GM23338 (cell line): ENCODE measurements at regions not wholly inside any gene's neighbourhood (a gene's known extent, or its start where the extent isn't known, plus 50 kb on each side); places are given as distances from the start of the nearest gene placed in this dataset.

Experiments
- ATAC-seq: fragments of 200-7000 bp; cut with Tn5 transposase; 3 replicates; pipeline ENCODE4 v1.9.1; 2020
- DNase-seq: peaks from one replicate; pipeline ENCODE4 v3.0.0-alpha.2; 2015; ENCODE audit warnings: low spot score
- H2AFZ ChIP-seq: fragments of 200-600 bp; sonication (generic); 2 replicates; pipeline ENCODE4 v1.8.0; 2016; ENCODE audit warnings: antibody characterized with exemption, mild to moderate bottlenecking, moderate library complexity
- H3F3A ChIP-seq: fragments of 200-600 bp; sonication (generic); replicated peaks from 2 replicates; pipeline ENCODE4 v1.8.0; 2017; ENCODE audit warnings: antibody characterized with exemption, mixed run types, low read depth
- H3K27ac ChIP-seq: fragments of 200-600 bp; sonication (generic); 2 replicates; pipeline ENCODE4 v1.6.1; 2016; ENCODE audit warnings: low read depth
- H3K27me3 ChIP-seq: fragments of 200-600 bp; sonication (generic); 2 replicates; pipeline ENCODE4 v1.8.0; 2016; ENCODE audit warnings: mild to moderate bottlenecking, mixed run types, moderate library complexity; ENCODE audit not compliant: insufficient read depth
- H3K36me3 ChIP-seq: fragments of 200-600 bp; sonication (generic); 2 replicates; pipeline ENCODE4 v1.8.0; 2016; ENCODE audit warnings: mild to moderate bottlenecking; ENCODE audit not compliant: insufficient read depth
- H3K4me1 ChIP-seq: fragments of 200-600 bp; sonication (generic); 2 replicates; pipeline ENCODE4 v1.8.0; 2016; ENCODE audit warnings: mild to moderate bottlenecking, moderate library complexity; ENCODE audit not compliant: insufficient read depth
- H3K4me2 ChIP-seq: fragments of 200-600 bp; sonication (generic); 2 replicates; pipeline ENCODE4 v1.7.1; 2017; ENCODE audit warnings: mixed run types
- H3K4me3 ChIP-seq: fragments of 200-600 bp; sonication (generic); 2 replicates; pipeline ENCODE4 v1.6.1; 2016; ENCODE audit warnings: mixed run types
- H3K79me2 ChIP-seq: fragments of 200-600 bp; sonication (generic); replicated peaks from 2 replicates; pipeline ENCODE4 v1.8.0; 2017; ENCODE audit warnings: mild to moderate bottlenecking; ENCODE audit not compliant: insufficient read depth
- H3K9me2 ChIP-seq: fragments of 200-600 bp; sonication (generic); 2 replicates; pipeline ENCODE4 v1.8.0; 2017; ENCODE audit not compliant: insufficient read depth
- H4K20me1 ChIP-seq: fragments of 200-600 bp; sonication (generic); replicated peaks from 2 replicates; pipeline ENCODE4 v1.8.0; 2017; ENCODE audit warnings: mild to moderate bottlenecking; ENCODE audit not compliant: insufficient read depth
- H3K27ac Mint-ChIP-seq: 2 replicates; pipeline ENCODE4 v1.8.0; 2020; ENCODE audit warnings: inconsistent platforms, mild to moderate bottlenecking, moderate library complexity, mixed read lengths
- H3K27me3 Mint-ChIP-seq: 3 replicates; pipeline ENCODE4 v1.8.0; 2022; ENCODE audit warnings: low read depth, mild to moderate bottlenecking, moderate library complexity, mixed read lengths, inconsistent platforms; ENCODE audit not compliant: insufficient read depth, poor library complexity
- H3K36me3 Mint-ChIP-seq: 3 replicates; pipeline ENCODE4 v1.8.0; 2021; ENCODE audit warnings: low read depth, mild to moderate bottlenecking, inconsistent platforms, moderate library complexity, mixed read lengths
- H3K4me1 Mint-ChIP-seq: 3 replicates; pipeline ENCODE4 v1.8.0; 2020; ENCODE audit warnings: mild to moderate bottlenecking, inconsistent platforms, mixed read lengths
- H3K4me3 Mint-ChIP-seq: 3 replicates; pipeline ENCODE4 v1.8.0; 2021; ENCODE audit warnings: moderate library complexity, mild to moderate bottlenecking, inconsistent platforms, mixed read lengths
- H3K9me3 Mint-ChIP-seq: 3 replicates; pipeline ENCODE4 v1.8.0; 2020; ENCODE audit warnings: moderate library complexity, mild to moderate bottlenecking, inconsistent platforms, mixed read lengths
- CREB1 ChIP-seq: fragments of 250-450 bp; sonication (Bioruptor Pico); IDR thresholded peaks from 2 replicates; pipeline ENCODE4 v1.5.0; 2020; ENCODE audit warnings: low read depth, mild to moderate bottlenecking, moderate library complexity
- EZH2phosphoT487 ChIP-seq: fragments of 200-600 bp; sonication (generic); IDR thresholded peaks from one replicate; pipeline ENCODE4 v1.8.1; 2018; ENCODE audit warnings: antibody characterized with exemption; ENCODE audit not compliant: unreplicated experiment
- POLR2AphosphoS5 ChIP-seq: IDR thresholded peaks from 2 replicates; pipeline ENCODE4 v1.6.1; 2016; ENCODE audit warnings: antibody characterized with exemption, low read depth
- STAT1 ChIP-seq: IDR thresholded peaks from one replicate; pipeline ENCODE4 v1.6.1; 2016; ENCODE audit warnings: antibody characterized with exemption; ENCODE audit not compliant: unreplicated experiment
- ZNF114 ChIP-seq: fragments of 250-450 bp; sonication (Bioruptor Pico); IDR thresholded peaks from 2 replicates; pipeline ENCODE4 v1.5.0; 2020; ENCODE audit warnings: mild to moderate bottlenecking, moderate library complexity
- TF ChIP-seq, protein P1 (sequence below): IDR thresholded peaks from 2 replicates; pipeline ENCODE4 v1.6.1; 2016; ENCODE audit warnings: antibody characterized with exemption
- TF ChIP-seq, protein P2 (sequence below): fragments of 250-450 bp; sonication (Bioruptor Pico); IDR thresholded peaks from 2 replicates; pipeline ENCODE4 v1.5.0; 2020; ENCODE audit warnings: mild to moderate bottlenecking, moderate library complexity
- TF ChIP-seq, protein P3 (sequence below): IDR thresholded peaks from one replicate; pipeline ENCODE4 v1.6.1; 2018; ENCODE audit warnings: antibody characterized with exemption; ENCODE audit not compliant: unreplicated experiment
- TF ChIP-seq, protein P4 (sequence below), 2 experiments: fragments of 200-600 bp in 1 of 2; sonication (generic) in 1 of 2; conservative IDR thresholded peaks; 2 replicates each; pipeline versions ENCODE4 v1.5.1 to v1.6.1; 2016 to 2017; ENCODE audit warnings: antibody characterized with exemption in 2 of 2, low read depth in 2 of 2, mild to moderate bottlenecking in 2 of 2, moderate library complexity in 1 of 2

DNA sequence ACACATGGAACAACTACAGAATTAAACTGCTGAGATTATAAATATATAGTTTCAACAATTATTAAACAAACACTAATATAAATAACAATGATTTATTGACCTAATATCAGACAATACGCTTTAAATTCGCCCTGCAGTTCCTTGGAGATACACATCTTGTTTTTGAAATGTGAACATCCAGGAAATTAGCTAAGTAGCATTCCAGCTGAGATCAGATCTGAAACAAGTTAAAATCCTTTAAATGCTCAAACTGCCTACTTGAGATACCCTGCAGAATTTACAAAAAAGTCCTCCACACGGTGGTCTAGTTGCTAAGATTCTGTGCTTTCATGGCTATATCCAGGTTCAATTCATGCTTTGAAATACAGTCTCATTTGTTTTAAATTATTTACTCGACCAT is 101.4 kb upstream of the OLFM3 start:
- no peak overlapping the region for H3K4me3 Mint-ChIP-seq
- H3K9me3 Mint-ChIP-seq: no peaks in the 10 kb centered on the region; the same call in 2 of the 3 replicates
- TF ChIP-seq, protein P1, sequence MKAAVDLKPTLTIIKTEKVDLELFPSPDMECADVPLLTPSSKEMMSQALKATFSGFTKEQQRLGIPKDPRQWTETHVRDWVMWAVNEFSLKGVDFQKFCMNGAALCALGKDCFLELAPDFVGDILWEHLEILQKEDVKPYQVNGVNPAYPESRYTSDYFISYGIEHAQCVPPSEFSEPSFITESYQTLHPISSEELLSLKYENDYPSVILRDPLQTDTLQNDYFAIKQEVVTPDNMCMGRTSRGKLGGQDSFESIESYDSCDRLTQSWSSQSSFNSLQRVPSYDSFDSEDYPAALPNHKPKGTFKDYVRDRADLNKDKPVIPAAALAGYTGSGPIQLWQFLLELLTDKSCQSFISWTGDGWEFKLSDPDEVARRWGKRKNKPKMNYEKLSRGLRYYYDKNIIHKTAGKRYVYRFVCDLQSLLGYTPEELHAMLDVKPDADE: no peak
- TF ChIP-seq EZH2phosphoT487: no peak
- TF ChIP-seq, protein P2, sequence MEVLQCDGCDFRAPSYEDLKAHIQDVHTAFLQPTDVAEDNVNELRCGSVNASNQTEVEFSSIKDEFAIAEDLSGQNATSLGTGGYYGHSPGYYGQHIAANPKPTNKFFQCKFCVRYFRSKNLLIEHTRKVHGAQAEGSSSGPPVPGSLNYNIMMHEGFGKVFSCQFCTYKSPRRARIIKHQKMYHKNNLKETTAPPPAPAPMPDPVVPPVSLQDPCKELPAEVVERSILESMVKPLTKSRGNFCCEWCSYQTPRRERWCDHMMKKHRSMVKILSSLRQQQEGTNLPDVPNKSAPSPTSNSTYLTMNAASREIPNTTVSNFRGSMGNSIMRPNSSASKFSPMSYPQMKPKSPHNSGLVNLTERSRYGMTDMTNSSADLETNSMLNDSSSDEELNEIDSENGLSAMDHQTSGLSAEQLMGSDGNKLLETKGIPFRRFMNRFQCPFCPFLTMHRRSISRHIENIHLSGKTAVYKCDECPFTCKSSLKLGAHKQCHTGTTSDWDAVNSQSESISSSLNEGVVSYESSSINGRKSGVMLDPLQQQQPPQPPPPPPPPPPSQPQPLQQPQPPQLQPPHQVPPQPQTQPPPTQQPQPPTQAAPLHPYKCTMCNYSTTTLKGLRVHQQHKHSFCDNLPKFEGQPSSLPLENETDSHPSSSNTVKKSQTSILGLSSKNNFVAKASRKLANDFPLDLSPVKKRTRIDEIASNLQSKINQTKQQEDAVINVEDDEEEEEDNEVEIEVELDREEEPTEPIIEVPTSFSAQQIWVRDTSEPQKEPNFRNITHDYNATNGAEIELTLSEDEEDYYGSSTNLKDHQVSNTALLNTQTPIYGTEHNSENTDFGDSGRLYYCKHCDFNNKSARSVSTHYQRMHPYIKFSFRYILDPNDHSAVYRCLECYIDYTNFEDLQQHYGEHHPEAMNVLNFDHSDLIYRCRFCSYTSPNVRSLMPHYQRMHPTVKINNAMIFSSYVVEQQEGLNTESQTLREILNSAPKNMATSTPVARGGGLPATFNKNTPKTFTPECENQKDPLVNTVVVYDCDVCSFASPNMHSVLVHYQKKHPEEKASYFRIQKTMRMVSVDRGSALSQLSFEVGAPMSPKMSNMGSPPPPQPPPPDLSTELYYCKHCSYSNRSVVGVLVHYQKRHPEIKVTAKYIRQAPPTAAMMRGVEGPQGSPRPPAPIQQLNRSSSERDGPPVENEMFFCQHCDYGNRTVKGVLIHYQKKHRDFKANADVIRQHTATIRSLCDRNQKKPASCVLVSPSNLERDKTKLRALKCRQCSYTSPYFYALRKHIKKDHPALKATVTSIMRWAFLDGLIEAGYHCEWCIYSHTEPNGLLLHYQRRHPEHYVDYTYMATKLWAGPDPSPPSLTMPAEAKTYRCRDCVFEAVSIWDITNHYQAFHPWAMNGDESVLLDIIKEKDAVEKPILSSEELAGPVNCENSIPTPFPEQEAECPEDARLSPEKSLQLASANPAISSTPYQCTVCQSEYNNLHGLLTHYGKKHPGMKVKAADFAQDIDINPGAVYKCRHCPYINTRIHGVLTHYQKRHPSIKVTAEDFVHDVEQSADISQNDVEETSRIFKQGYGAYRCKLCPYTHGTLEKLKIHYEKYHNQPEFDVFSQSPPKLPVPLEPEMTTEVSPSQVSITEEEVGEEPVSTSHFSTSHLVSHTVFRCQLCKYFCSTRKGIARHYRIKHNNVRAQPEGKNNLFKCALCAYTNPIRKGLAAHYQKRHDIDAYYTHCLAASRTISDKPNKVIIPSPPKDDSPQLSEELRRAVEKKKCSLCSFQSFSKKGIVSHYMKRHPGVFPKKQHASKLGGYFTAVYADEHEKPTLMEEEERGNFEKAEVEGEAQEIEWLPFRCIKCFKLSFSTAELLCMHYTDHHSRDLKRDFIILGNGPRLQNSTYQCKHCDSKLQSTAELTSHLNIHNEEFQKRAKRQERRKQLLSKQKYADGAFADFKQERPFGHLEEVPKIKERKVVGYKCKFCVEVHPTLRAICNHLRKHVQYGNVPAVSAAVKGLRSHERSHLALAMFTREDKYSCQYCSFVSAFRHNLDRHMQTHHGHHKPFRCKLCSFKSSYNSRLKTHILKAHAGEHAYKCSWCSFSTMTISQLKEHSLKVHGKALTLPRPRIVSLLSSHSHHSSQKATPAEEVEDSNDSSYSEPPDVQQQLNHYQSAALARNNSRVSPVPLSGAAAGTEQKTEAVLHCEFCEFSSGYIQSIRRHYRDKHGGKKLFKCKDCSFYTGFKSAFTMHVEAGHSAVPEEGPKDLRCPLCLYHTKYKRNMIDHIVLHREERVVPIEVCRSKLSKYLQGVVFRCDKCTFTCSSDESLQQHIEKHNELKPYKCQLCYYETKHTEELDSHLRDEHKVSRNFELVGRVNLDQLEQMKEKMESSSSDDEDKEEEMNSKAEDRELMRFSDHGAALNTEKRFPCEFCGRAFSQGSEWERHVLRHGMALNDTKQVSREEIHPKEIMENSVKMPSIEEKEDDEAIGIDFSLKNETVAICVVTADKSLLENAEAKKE (CRISPR knock-in tag): no peak
- TF ChIP-seq STAT1: no peak
- TF ChIP-seq CREB1 (CRISPR knock-in tag): no peak
- TF ChIP-seq, protein P3, sequence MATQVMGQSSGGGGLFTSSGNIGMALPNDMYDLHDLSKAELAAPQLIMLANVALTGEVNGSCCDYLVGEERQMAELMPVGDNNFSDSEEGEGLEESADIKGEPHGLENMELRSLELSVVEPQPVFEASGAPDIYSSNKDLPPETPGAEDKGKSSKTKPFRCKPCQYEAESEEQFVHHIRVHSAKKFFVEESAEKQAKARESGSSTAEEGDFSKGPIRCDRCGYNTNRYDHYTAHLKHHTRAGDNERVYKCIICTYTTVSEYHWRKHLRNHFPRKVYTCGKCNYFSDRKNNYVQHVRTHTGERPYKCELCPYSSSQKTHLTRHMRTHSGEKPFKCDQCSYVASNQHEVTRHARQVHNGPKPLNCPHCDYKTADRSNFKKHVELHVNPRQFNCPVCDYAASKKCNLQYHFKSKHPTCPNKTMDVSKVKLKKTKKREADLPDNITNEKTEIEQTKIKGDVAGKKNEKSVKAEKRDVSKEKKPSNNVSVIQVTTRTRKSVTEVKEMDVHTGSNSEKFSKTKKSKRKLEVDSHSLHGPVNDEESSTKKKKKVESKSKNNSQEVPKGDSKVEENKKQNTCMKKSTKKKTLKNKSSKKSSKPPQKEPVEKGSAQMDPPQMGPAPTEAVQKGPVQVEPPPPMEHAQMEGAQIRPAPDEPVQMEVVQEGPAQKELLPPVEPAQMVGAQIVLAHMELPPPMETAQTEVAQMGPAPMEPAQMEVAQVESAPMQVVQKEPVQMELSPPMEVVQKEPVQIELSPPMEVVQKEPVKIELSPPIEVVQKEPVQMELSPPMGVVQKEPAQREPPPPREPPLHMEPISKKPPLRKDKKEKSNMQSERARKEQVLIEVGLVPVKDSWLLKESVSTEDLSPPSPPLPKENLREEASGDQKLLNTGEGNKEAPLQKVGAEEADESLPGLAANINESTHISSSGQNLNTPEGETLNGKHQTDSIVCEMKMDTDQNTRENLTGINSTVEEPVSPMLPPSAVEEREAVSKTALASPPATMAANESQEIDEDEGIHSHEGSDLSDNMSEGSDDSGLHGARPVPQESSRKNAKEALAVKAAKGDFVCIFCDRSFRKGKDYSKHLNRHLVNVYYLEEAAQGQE: no peak
- TF ChIP-seq, protein P4, sequence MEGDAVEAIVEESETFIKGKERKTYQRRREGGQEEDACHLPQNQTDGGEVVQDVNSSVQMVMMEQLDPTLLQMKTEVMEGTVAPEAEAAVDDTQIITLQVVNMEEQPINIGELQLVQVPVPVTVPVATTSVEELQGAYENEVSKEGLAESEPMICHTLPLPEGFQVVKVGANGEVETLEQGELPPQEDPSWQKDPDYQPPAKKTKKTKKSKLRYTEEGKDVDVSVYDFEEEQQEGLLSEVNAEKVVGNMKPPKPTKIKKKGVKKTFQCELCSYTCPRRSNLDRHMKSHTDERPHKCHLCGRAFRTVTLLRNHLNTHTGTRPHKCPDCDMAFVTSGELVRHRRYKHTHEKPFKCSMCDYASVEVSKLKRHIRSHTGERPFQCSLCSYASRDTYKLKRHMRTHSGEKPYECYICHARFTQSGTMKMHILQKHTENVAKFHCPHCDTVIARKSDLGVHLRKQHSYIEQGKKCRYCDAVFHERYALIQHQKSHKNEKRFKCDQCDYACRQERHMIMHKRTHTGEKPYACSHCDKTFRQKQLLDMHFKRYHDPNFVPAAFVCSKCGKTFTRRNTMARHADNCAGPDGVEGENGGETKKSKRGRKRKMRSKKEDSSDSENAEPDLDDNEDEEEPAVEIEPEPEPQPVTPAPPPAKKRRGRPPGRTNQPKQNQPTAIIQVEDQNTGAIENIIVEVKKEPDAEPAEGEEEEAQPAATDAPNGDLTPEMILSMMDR (conservative IDR thresholded peaks at IDR 0.05; ENCODE audit: low read depth in 2 of 2): no peak
- TF ChIP-seq ZNF114 (CRISPR knock-in tag): no peak
- TF ChIP-seq POLR2AphosphoS5: no peak
- H3K4me1 Mint-ChIP-seq: peaks cover 19% of the 10 kb centered on the region; the same call in 2 of the 3 replicates
- H3K27me3 ChIP-seq: no peaks in the 10 kb centered on the region
- H3K36me3 ChIP-seq: no peaks in the 10 kb centered on the region
- H3K27me3 Mint-ChIP-seq: no peaks in the 10 kb centered on the region
- ATAC-seq: no peak
- no peak overlapping the region for H3K27ac Mint-ChIP-seq
- no peaks in the 10 kb centered on the region for H3K9me2 ChIP-seq
- H4K20me1 ChIP-seq: no peaks in the 10 kb centered on the region
- H3K4me3 ChIP-seq: no peak overlapping the region
- H3K27ac ChIP-seq: no peak overlapping the region
- no peak overlapping the region for H2AFZ ChIP-seq
- DNase-seq: no peak
- H3K79me2 ChIP-seq: no peaks in the 10 kb centered on the region
- peaks cover 6% of the 10 kb centered on the region; the same call in 2 of the 3 replicates for H3K36me3 Mint-ChIP-seq
- no peaks in the 10 kb centered on the region for H3F3A ChIP-seq
- H3K4me2 ChIP-seq: no peak overlapping the region
- H3K4me1 ChIP-seq: peaks cover 14% of the 10 kb centered on the region
